ENCODE measurements at regions not wholly inside any gene's neighbourhood (a gene's known extent, or its start where the extent isn't known, plus 50 kb on each side); places are given as distances from the start of the nearest gene placed in this dataset.

- DNase-seq (ENCODE audit: low spot score), result no peak
These were observed 251.4 kb upstream of the TGFBR2 start for GRCh38 chr3:30354972-30355371.

GRCh38 chr3:30355622-30356021 lies 250.8 kb upstream of the TGFBR2 start:
- no peak for DNase-seq (ENCODE audit: low spot score)

- DNase-seq (ENCODE audit: low spot score), result no peak
These were observed 249.3 kb upstream of the TGFBR2 start for GRCh38 chr3:30356866-30357753.

- DNase-seq (ENCODE audit: low spot score), result no peak
These were observed 248.5 kb upstream of the TGFBR2 start for GRCh38 chr3:30357897-30358296.

DNA sequence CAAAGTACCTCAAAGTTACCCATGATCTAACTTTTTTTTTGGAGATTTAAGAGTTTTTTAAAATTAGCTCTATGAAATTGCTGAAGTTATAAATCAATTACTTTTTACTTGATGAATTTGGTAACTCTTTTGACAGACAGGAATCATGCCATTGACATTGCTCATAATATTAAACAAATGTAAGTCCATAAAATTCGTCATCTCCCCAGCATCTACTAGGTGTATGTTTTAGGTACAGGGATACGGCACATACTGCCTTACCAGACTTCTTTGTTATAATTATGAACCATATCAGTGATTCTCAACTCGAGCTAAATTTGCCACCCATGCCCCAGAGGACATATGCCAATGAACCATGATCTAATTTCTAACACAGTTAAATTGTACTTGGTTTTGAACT lies 247.5 kb upstream of the TGFBR2 start:
- no peak for DNase-seq (ENCODE audit: low spot score)

GRCh38 chr3:30368978-30369377 lies 237.4 kb upstream of the TGFBR2 start:
- no peak for DNase-seq (ENCODE audit: low spot score)

- peak; percentile 32 for DNase-seq (ENCODE audit: low spot score)
These were observed 235.6 kb upstream of the TGFBR2 start for GRCh38 chr3:30370681-30371271.

DNA sequence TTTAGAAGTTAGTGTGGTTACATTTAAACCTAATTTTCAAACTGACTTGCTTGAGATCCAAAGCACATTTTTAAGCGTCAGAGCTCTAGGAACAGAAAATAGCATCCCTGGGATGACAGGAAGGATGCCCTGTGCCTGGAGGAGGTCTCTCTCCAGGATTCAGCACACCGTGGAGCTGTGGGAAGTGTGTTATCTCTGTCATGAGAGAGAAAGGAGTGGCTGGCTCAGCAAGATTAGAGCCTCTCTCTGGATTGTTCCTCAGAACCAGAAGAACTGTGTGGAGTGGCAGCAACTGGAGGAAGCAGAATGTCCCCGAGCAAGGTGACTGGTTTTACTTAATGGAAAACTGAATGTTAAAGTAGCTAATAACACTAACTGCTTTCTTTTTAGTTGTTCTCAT lies 233.6 kb upstream of the TGFBR2 start:
- DNase-seq (ENCODE audit: low spot score), result no peak

DNA sequence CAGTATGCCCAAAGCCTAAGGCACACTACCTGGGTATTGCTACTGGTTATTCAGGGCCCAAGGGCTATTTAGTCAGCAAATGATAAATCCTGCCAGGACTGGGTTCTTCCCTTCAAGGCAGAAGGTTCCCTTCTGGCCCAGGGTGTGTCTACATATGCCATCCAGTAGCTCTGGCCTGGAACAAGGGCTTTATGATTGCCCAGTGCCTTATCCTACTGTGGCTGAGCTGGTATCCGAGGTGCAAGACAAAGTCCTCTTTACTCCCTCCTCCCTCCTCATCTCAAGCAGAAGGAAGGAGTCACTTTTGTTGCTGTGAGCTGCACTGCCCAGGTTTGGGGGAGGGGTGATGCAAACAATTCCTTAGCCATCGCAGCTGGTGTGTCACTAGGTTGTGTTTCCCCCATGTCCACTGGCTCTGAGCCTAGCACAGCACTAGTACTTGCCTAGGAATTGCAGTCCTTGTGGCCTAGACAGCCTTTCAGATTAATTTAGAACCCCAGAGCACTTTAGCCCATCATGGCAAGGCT lies 221.8 kb upstream of the TGFBR2 start:
- no peak for DNase-seq (ENCODE audit: low spot score)

DNA sequence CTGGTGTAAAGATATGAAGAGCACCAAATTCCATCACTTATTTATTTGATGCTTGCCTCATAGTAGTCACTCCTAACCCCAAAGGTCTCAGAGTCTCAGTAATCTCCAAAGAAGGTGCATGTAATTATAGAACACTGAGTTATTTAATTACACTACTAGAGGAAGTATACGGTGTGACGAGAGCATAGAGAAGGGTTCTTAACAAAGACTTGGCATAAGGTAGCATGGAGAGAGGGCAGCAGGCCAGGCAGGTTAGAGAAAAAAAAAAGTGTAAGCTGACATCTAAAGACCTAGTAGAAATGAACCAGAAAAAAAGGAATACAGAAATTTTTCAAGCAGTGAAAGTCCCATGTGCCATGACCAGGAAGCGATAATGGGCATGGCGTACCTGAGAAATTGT lies 213.3 kb upstream of the TGFBR2 start:
- no peak for DNase-seq (ENCODE audit: low spot score)

DNA sequence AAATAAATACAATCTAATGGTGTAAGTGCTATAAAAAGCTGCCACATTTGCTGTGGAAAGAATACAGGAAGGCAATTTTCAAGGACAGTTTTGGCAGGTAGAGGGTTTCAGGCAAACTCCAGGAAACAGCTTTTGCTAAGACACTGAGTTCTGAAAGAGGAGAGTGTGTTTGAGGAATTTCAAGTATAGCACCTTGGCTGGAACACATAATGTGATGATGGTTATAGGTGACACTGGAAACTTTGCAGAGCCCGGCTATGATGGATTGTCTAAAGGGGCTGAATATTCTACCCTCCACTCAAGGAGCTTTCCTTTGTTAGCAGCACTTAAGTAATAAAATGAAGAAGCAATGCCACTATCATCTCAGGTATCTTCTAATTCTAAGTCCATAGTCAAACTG lies 209.4 kb upstream of the TGFBR2 start:
- no peak for DNase-seq (ENCODE audit: low spot score)

GRCh38 chr3:30399394-30400181 lies 206.8 kb upstream of the TGFBR2 start:
- no peak for DNase-seq (ENCODE audit: low spot score)

GRCh38 chr3:30400926-30401325 lies 205.5 kb upstream of the TGFBR2 start:
- DNase-seq (ENCODE audit: low spot score), result no peak

DNA sequence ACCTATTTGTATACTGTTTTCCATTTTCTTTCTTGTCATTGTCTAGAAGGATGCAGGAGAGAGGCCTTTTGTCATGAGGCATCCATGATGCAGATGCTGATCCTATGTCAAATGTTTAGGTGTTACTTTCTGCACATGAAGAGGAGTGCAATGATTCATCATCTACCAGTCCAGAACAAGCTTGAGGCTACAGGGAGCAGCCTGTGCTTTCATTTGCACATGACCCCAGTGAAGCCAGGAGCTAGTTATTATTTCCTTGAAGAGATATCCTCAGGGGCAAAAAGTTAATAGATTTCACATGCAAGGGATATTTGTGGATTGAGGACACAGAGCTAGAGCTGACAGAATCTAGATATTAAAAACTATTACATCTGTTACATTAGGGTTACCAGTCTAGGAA lies 204.4 kb upstream of the TGFBR2 start:
- DNase-seq (ENCODE audit: low spot score), result no peak

DNA sequence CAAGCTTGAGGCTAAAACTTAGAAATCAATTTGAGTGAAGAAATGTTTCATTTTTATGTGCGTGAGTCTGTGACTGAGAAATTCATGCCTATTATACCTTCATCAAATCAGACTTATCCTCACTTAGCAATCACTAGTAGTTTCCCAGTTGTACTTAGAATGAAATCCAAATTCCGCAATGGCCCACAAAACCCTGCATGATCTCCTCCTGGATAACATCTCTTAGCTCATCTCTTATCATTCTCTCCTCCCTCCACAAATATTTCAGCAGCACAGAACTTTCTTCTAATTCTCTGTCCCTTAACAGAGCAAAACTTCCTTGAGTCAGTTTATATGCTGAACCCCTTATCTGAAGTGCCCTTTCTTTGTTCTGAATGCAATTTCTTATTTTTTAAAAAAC lies 198.8 kb upstream of the TGFBR2 start:
- no peak for DNase-seq (ENCODE audit: low spot score)

GRCh38 chr3:30408105-30408557 lies 198.3 kb upstream of the TGFBR2 start:
- peak; percentile 12 for DNase-seq (ENCODE audit: low spot score)

DNA sequence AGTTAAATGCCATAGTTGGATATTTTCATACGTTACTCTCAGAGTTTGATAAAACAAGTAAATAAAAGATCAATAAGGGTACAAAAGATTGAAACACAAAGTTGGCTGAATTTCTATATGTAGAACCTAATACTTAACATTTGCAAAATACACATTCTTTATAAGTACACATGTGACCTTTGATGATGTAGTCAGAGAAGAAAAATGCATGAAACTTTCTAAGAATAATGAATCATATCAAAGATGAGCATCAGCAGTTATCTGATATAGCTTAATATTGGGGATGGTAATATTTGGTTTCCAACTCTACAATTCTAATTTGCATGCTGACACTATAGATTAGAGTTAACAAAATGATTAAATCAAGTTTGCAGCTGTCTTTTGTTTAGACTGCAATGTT lies 188.0 kb upstream of the TGFBR2 start:
- no peak for DNase-seq (ENCODE audit: low spot score)

- no peak for DNase-seq (ENCODE audit: low spot score)
These were observed 185.1 kb upstream of the TGFBR2 start for GRCh38 chr3:30421266-30421665.

GRCh38 chr3:30426293-30426993 lies 180.0 kb upstream of the TGFBR2 start:
- no peak for DNase-seq (ENCODE audit: low spot score)

GRCh38 chr3:30428251-30428650 lies 178.2 kb upstream of the TGFBR2 start:
- no peak for DNase-seq (ENCODE audit: low spot score)

GRCh38 chr3:30435861-30436331 lies 170.5 kb upstream of the TGFBR2 start:
- DNase-seq (ENCODE audit: low spot score), result peak; percentile 57

Measured in SK-N-DZ (cell line).